IMR-90 (cell line): ENCODE measurements at regions not wholly inside any gene's neighbourhood (a gene's known extent, or its start where the extent isn't known, plus 50 kb on each side); places are given as distances from the start of the nearest gene placed in this dataset.

Source experiments
- ATAC-seq: fragments of 200-7000 bp; cut with Tn5 transposase; 2 replicates; pipeline ENCODE4 v1.9.1; 2020; ENCODE audit warnings: low read depth, mild to moderate bottlenecking, moderate library complexity
- BruUV-seq: library from RNA; stranded (reverse); fragments of 400-500 nt; replicated peaks from 2 replicates; lab custom pipeline; 2021; lab: Mats Ljungman, UMichigan
- CTCF ChIA-PET: fragments of 300-600 bp; formaldehyde crosslinking; extraction: SDS; loops from one replicate; lab custom pipeline; 2021; ENCODE audit warnings: antibody characterized with exemption; lab: Yijun Ruan, JAX
- POLR2A ChIA-PET: fragments of 300-600 bp; sonication (Branson Sonifier 250); formaldehyde crosslinking; loops from one replicate; lab custom pipeline; 2022; ENCODE audit warnings: antibody characterized with exemption; ENCODE audit not compliant: unreplicated experiment; lab: Charles Lee
- DNase-seq: peaks from one replicate; pipeline ENCODE4 v3.0.0; 2013
- H2AFZ ChIP-seq: replicated peaks from 2 replicates; pipeline ENCODE3; 2013; ENCODE audit warnings: low read length, mild to moderate bottlenecking; ENCODE audit not compliant: poor library complexity
- H2AK5ac ChIP-seq: 2 replicates; pipeline ENCODE4 v1.6.1; 2013; ENCODE audit warnings: low read depth, low read length, inconsistent platforms
- H2AK9ac ChIP-seq: replicated peaks from 2 replicates; pipeline ENCODE3; 2013; ENCODE audit warnings: mild to moderate bottlenecking, low read depth, low read length, moderate library complexity; ENCODE audit not compliant: poor library complexity
- H2BK120ac ChIP-seq: 2 replicates; pipeline ENCODE4 v1.6.1; 2013; ENCODE audit warnings: low read depth, low read length, inconsistent platforms
- H2BK15ac ChIP-seq: 3 replicates; pipeline ENCODE4 v1.6.1; 2013; ENCODE audit warnings: low read depth, low read length, inconsistent platforms
- H2BK20ac ChIP-seq: 2 replicates; pipeline ENCODE4 v1.6.1; 2013; ENCODE audit warnings: low read depth, mild to moderate bottlenecking, inconsistent platforms, low read length, moderate library complexity
- H2BK5ac ChIP-seq: 2 replicates; pipeline ENCODE4 v1.6.1; 2013; ENCODE audit warnings: mild to moderate bottlenecking, low read depth, low read length, inconsistent platforms; ENCODE audit not compliant: poor library complexity, severe bottlenecking
- H3K14ac ChIP-seq: replicated peaks from 2 replicates; pipeline ENCODE4 v1.6.1; 2013; ENCODE audit warnings: low read depth, low read length, inconsistent platforms
- H3K18ac ChIP-seq: 2 replicates; pipeline ENCODE4 v1.6.1; 2013; ENCODE audit warnings: low read depth, low read length, control low read depth
- H3K23ac ChIP-seq: 2 replicates; pipeline ENCODE4 v1.6.1; 2013; ENCODE audit warnings: low read depth, low read length, inconsistent platforms
- H3K27ac ChIP-seq: 2 replicates; pipeline ENCODE4 v1.5.1; 2013; ENCODE audit warnings: mild to moderate bottlenecking, control low read depth, low read length; ENCODE audit not compliant: insufficient read depth
- H3K27me3 ChIP-seq: 2 replicates; pipeline ENCODE4 v1.6.1; 2013; ENCODE audit warnings: low read length; ENCODE audit not compliant: control insufficient read depth, insufficient read depth
- H3K36me3 ChIP-seq: 2 replicates; pipeline ENCODE4 v1.6.1; 2013; ENCODE audit warnings: low read length, mixed read lengths; ENCODE audit not compliant: control insufficient read depth, insufficient read depth
- H3K4ac ChIP-seq: 2 replicates; pipeline ENCODE4 v1.6.1; 2013; ENCODE audit warnings: low read depth, low read length, inconsistent platforms
- H3K4me1 ChIP-seq: 2 replicates; pipeline ENCODE4 v1.6.1; 2013; ENCODE audit warnings: low read length, mixed read lengths; ENCODE audit not compliant: control insufficient read depth, insufficient read depth
- H3K4me2 ChIP-seq: 2 replicates; pipeline ENCODE4 v1.6.1; 2013; ENCODE audit warnings: low read depth, mild to moderate bottlenecking, control low read depth, low read length, moderate library complexity
- H3K4me3 ChIP-seq: 2 replicates; pipeline ENCODE4 v1.5.1; 2013; ENCODE audit warnings: low read depth, mild to moderate bottlenecking, control low read depth, low read length, moderate library complexity; ENCODE audit not compliant: insufficient read depth
- H3K56ac ChIP-seq: 2 replicates; pipeline ENCODE4 v1.6.1; 2013; ENCODE audit warnings: low read length, inconsistent platforms; ENCODE audit not compliant: insufficient read depth; ENCODE audit errors: extremely low read depth
- H3K79me1 ChIP-seq, 2 experiments: 2 replicates each; pipeline ENCODE4 v1.6.1; 2013; ENCODE audit warnings: low read length in 2 of 2, inconsistent platforms in 1 of 2, low read depth in 1 of 2
- H3K9ac ChIP-seq: 2 replicates; pipeline ENCODE4 v1.6.1; 2013; ENCODE audit warnings: low read depth, low read length, control low read depth
- H3K9me1 ChIP-seq: 2 replicates; pipeline ENCODE4 v1.6.1; 2013; ENCODE audit warnings: low read length, inconsistent platforms; ENCODE audit not compliant: insufficient read depth
- H3K9me3 ChIP-seq: 2 replicates; pipeline ENCODE4 v1.6.1; 2013; ENCODE audit warnings: low read length; ENCODE audit not compliant: control insufficient read depth, insufficient read depth
- H4K20me1 ChIP-seq: 2 replicates; pipeline ENCODE4 v1.6.1; 2013; ENCODE audit warnings: low read length, inconsistent platforms; ENCODE audit not compliant: insufficient read depth
- H4K5ac ChIP-seq: 2 replicates; pipeline ENCODE4 v1.6.1; 2013; ENCODE audit warnings: mild to moderate bottlenecking, low read depth, low read length, control low read depth
- H4K8ac ChIP-seq, 2 experiments: 2 replicates each; pipeline ENCODE4 v1.6.1; 2013; ENCODE audit warnings: low read depth in 2 of 2, low read length in 2 of 2, control low read depth in 1 of 2, inconsistent platforms in 1 of 2
- H4K91ac ChIP-seq: 2 replicates; pipeline ENCODE4 v1.6.1; 2013; ENCODE audit warnings: low read depth, low read length, inconsistent platforms; ENCODE audit not compliant: insufficient read depth
- BHLHE40 ChIP-seq: fragments of 150-350 bp; IDR thresholded peaks from 2 replicates; pipeline ENCODE4 v1.6.1; 2016; ENCODE audit warnings: mild to moderate bottlenecking, low read depth, low read length
- CEBPB ChIP-seq: IDR thresholded peaks from 2 replicates; pipeline ENCODE4 v1.6.1; 2012; ENCODE audit warnings: low read depth, low read length, improper control_type of control experiment
- FOS ChIP-seq: fragments of 150-350 bp; IDR thresholded peaks from 2 replicates; pipeline ENCODE4 v1.6.1; 2016; ENCODE audit warnings: low read depth, low read length
- MAFK ChIP-seq: IDR thresholded peaks from 2 replicates; pipeline ENCODE4 v1.6.1; 2012; ENCODE audit warnings: low read depth, low read length, improper control_type of control experiment
- MAZ ChIP-seq: IDR thresholded peaks from 2 replicates; pipeline ENCODE4 v1.6.1; 2012; ENCODE audit warnings: low read depth, mild to moderate bottlenecking, low read length, improper control_type of control experiment, moderate library complexity, borderline replicate concordance
- MXI1 ChIP-seq: IDR thresholded peaks from 2 replicates; pipeline ENCODE4 v1.6.1; 2012; ENCODE audit warnings: low read depth, mild to moderate bottlenecking, low read length, moderate library complexity, borderline replicate concordance
- RCOR1 ChIP-seq: IDR thresholded peaks from 2 replicates; pipeline ENCODE4 v1.6.1; 2012; ENCODE audit warnings: mild to moderate bottlenecking, low read length, improper control_type of control experiment; ENCODE audit not compliant: insufficient replicate concordance
- WGBS, 2 experiments: methylation state at CpG; one replicate each; pipeline versions ENCODE4 v1.1.5 to v1.1.7; 2013; ENCODE audit warnings: missing lambda C conversion rate in 2 of 2; ENCODE audit not compliant: insufficient read length in 1 of 2; ENCODE audit errors: extremely low coverage in 2 of 2; 5-methylcytosine and 5-hydroxymethylcytosine counted together
- dilution Hi-C: fragments of 300-500 bp; cut with HindIII; formaldehyde crosslinking; loops from one replicate; pipeline ENCODE4 v1.14.3; 2018; ENCODE audit warnings: low sequenced_read_pairs; ENCODE audit not compliant: unreplicated experiment
- in situ Hi-C: fragments of 300-500 bp; cut with MboI; formaldehyde crosslinking; loops from 3 replicates; pipeline ENCODE4 v1.14.3; 2019; ENCODE audit warnings: low sequenced_read_pairs, inconsistent platforms, mixed read lengths
- intact Hi-C: fragments of 100-400 bp; cut with micrococcal nuclease; formaldehyde crosslinking; loops from 2 replicates; pipeline ENCODE4 v1.10.0; 2022
- TF ChIP-seq, protein P1 (sequence below): fragments of 150-350 bp; IDR thresholded peaks from 2 replicates; pipeline ENCODE4 v1.6.1; 2016; ENCODE audit warnings: low read depth, mild to moderate bottlenecking, low read length, moderate library complexity, borderline replicate concordance
- TF ChIP-seq, protein P2 (sequence below): conservative IDR thresholded peaks from 2 replicates; pipeline ENCODE4 v1.5.1; 2012; ENCODE audit warnings: mild to moderate bottlenecking, low read depth, low read length, improper control_type of control experiment

DNA sequence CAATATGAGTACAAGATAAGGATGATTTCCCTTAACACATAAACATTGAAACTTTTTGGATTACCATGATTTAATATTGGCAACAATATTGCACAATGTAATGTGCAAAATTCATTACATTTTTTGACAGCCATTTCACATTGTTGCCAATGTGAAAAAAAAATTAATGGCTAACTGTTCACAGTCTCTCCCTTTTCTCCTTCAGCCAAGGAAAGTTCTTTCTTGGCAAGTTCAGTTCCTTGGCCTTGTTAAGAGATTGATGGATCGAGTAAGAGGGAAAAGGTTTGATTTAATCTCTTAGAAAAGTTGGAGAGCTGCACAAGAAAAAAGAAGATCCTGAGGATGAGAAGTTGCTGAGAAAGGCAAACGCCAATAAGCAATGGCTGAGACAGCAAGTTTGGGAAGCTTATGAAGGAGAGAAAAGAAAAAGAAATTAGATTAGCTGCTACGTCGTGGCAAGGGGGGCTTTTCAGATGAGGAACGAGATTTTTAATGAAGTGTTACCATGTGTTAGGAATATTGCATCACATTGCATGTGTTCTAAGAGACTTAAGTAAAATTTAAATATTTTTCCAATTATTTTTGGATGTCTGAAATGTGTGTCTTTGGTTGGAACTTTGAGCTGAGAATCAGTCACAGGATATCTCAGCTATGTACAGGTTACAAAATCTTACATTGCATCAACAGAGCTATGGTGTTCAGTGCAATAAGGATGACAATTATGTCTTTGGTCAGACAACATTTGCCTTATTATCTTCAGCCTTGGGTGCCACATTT, 61.4 kb upstream of the ZNF280D start:
- Histone ChIP-seq H3K9ac (no peak overlapping the region), H3K4me1 (no peaks in the 10 kb centered on the region), H3K79me1 (no peaks in the 10 kb centered on the region), H3K9me1 (no peaks in the 10 kb centered on the region; the same call in 1 of the 2 replicates), H3K4me2 (no peak overlapping the region), H4K8ac (no peak overlapping the region; a peak in 1 of 4 replicates), H2BK120ac (no peak overlapping the region), H2BK15ac (no peak overlapping the region), H2AFZ (no peak overlapping the region), H2BK5ac (no peak overlapping the region), H3K4ac (no peak overlapping the region), H3K27ac (no peak overlapping the region), H3K23ac (no peak overlapping the region), H2AK9ac (no peak overlapping the region), H3K36me3 (no peaks in the 10 kb centered on the region), H2BK20ac (no peak overlapping the region), H4K5ac (no peak overlapping the region), H3K56ac (no peak overlapping the region), H3K9me3 (no peaks in the 10 kb centered on the region; the same call in 1 of the 2 replicates), H3K18ac (no peak overlapping the region; the same call in 1 of the 2 replicates), H3K27me3 (no peaks in the 10 kb centered on the region), H3K14ac (no peak overlapping the region), H4K91ac (no peak overlapping the region), H2AK5ac (no peak overlapping the region), H3K4me3 (no peak overlapping the region), H4K20me1 (no peaks in the 10 kb centered on the region)
- no TSS peak for BruUV-seq
- ATAC-seq, result no peak
- POLR2A ChIA-PET, result interaction anchor here (0.7 kb wide), 1 partner anchor 610 kb away, joined by 3 read pairs; no protein-coding TSS in a partner anchor
- no peak for DNase-seq
- in situ Hi-C loops (no loop called here), intact Hi-C loops (no loop called here), dilution Hi-C loops (no loop called here)
- CTCF ChIA-PET, result interaction anchor here (0.7 kb wide), 1 partner anchor 10 kb away, joined by 3 read pairs; no protein-coding TSS in a partner anchor
- TF ChIP-seq CEBPB (peak; percentile 71), FOS (no peak), BHLHE40 (no peak), MAZ (no peak), MAFK (peak; percentile 18; the same call in 1 of the 2 replicates), MXI1 (no peak), RCOR1 (no peak)
- TF ChIP-seq, protein P1, sequence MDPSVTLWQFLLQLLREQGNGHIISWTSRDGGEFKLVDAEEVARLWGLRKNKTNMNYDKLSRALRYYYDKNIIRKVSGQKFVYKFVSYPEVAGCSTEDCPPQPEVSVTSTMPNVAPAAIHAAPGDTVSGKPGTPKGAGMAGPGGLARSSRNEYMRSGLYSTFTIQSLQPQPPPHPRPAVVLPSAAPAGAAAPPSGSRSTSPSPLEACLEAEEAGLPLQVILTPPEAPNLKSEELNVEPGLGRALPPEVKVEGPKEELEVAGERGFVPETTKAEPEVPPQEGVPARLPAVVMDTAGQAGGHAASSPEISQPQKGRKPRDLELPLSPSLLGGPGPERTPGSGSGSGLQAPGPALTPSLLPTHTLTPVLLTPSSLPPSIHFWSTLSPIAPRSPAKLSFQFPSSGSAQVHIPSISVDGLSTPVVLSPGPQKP, result no peak
- TF ChIP-seq, protein P2, sequence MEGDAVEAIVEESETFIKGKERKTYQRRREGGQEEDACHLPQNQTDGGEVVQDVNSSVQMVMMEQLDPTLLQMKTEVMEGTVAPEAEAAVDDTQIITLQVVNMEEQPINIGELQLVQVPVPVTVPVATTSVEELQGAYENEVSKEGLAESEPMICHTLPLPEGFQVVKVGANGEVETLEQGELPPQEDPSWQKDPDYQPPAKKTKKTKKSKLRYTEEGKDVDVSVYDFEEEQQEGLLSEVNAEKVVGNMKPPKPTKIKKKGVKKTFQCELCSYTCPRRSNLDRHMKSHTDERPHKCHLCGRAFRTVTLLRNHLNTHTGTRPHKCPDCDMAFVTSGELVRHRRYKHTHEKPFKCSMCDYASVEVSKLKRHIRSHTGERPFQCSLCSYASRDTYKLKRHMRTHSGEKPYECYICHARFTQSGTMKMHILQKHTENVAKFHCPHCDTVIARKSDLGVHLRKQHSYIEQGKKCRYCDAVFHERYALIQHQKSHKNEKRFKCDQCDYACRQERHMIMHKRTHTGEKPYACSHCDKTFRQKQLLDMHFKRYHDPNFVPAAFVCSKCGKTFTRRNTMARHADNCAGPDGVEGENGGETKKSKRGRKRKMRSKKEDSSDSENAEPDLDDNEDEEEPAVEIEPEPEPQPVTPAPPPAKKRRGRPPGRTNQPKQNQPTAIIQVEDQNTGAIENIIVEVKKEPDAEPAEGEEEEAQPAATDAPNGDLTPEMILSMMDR, result no peak
- 40% methylated on average over 1 of the region's 5 CpGs; no CpG with 5 or more reads in 1 of the 2 experiments for WGBS, 2 experiments
